GM18909 (cell line): ENCODE measurements at regions not wholly inside any gene's neighbourhood (a gene's known extent, or its start where the extent isn't known, plus 50 kb on each side); places are given as distances from the start of the nearest gene placed in this dataset.

Experiments used
- ATAC-seq: cut with Tn5 transposase; IDR thresholded peaks from one replicate; pipeline ENCODE4 v1.9.1; 2021; ENCODE audit warnings: mild to moderate bottlenecking; ENCODE audit not compliant: unreplicated experiment, poor library complexity

DNA sequence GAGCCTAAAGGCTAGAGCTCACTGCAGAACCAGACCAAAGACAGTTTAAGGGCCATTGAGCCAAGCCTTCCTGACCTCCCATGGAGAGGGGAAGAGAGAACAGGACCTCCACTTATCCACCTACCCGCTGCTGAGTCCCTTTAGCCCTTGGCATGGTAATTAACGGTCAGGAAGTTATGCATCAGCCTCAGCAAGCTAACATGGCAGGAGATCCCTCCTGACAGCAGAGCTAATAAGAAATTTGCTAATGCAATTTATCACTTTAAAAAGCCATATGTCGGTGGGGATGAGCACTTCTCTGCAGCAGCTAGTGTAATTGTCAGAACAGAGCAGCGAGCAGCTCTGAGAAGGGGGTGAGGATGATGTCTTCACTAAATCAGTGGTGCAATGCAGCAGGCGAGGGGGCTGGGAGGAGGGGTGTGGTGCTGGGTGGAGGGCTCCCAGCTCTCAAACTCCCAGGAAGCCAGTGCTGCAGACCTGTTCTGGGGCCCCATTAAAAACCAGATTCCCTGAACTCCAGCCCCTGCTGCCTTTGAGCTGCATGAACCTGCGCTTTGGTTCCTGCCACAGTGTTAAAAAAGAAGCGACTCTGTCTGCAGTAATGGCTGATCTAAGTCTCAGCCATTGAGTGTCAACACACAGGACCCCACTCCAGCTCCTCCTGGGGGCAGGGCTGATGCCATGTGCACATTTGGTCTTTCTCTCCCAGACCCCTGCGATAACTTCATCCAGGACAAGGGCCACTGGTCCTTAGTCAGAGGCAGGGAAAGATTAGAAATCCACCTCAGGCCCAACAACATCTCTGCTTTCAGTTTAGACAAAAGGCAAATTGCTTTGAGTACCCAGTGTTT, 63.0 kb upstream of the CALM2 start:
- ATAC-seq: no peak

DNA sequence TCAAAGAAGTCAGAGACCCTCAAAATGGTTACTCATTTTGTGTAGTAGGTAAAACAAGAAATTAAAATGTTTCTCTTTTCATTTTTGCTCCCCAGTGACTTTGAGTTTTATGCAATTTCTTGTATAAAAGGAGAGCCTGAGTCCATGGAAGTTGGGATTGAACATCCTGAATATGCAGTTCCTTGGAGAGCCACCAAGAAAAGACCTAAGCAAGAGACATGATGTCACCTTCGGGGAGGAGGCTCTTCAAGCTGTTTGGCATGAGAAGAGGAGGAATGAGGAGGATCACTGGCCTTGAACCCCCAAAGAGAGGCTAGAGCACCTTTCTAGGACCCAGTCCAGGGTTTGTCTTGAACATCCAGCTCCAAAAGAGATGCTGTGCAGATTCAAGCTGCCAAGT, 62.3 kb upstream of the CALM2 start:
- ATAC-seq: no peak

DNA sequence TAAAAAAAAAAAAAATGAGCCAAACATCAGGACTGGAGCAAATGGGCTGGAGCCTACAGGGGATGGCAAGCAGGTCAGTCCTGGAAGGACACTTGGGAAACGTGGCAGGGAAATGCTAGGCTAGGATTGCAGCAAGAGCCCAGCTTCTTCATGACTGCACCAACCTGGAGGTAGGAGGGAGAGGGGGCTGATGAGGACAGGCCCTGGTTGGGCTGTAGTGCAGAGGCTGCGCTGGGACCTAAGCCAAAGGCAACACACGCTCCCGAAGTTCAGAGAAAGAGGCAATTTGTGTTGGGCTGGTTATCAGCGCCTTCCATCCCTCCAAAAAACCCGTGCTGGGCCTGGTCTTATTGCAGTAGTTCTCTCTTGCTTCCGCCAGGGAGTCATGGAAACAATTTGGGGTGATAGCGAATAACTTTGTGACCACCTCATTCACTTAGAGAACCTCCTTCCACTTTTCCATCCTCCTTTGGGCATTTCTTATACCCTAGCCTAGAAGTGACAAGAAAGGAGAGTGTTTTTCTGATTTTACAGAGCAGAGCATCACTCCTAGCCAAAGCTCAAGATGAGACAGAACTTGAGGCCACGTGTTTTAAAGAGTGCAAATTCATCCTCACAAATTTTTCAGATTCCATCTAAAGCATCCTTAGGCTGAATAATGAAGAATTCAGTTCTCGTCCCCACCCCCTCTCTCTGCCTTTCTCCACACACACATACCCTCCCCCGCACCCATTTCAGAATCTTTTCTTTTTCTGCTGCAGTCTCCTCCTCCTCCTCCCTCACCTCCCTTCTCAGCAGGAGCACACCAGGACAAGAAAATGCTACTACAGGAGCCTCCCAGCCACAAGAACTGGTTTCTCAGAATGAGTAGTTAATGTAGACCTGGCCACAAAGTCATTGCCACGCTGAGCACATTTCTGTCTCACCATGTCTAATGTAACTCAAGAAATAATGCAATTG, 61.3 kb upstream of the CALM2 start:
- no peak for ATAC-seq

GRCh38 chr2:47236503-47237215, 60.3 kb upstream of the CALM2 start:
- ATAC-seq: no peak

GRCh38 chr2:47235132-47235531, 58.8 kb upstream of the CALM2 start:
- ATAC-seq: no peak

DNA sequence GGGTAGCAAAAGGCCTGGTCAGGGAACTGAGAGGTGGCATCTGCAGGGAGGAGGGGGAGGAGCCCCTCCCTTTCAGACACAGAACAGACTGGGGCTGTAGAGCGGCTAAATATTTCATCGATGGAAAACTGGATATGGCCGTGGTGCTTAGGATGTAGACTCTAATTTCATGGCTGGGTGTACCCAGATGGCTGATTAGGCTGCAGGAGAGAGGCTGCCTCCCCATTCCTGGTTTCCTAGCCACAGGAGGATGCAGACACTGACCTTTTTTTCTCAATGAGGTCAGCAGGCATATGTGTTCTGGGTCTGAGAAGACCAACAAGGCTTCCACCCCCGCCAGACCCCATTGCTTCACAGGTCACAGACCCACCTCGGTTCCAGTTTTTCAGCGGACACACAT, 58.1 kb upstream of the CALM2 start:
- no peak for ATAC-seq

DNA sequence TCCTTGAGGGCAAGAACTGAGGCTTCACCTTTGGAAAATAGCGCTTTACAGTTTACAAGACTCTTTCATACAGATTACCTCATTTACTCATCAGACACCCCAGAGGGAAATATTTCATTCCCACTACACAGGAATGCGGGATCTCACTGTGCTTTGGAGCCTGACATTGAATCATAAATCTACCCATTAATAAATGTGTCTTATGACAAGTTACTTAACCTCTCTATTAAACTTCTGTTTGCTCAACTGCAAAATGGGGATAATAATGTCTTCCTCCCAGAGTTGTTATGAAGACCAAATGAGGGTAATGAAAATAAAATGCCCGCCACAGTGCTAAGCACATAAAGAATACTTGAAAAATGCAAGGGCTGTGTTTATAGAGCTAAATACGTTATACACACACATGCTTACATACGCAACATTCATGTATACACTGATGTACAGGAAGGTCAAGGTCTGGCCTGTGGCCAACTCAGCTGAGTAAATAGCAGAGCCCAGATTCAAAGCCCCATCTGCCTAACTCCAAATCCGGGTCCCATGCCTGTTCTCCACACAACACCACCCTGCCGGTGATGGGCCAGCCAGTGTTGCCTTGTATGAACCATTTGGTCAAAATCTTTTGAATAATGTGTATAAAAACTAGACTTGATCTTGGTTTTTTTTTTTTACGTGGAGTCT, 56.6 kb upstream of the CALM2 start:
- ATAC-seq: no peak

DNA sequence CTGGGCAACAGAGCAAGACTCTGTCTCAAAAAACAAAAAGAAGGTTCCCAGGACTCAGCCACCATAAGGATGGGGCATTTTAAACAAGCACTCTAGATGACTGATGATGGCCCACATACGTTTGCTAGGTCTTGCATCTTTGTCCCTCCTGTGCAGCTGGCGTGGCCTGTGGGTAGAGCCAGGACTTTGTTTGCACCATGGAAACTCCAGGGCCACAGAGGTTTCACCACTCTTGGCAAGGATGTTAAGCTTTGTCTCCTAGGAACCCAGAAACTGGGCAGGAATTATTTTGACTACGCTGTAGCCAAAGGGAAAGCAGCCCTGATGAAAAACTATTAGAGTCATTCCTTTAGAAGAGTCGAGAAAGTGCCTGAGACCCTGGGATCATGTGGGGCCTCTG, 54.1 kb upstream of the CALM2 start:
- ATAC-seq: no peak

- ATAC-seq: no peak
Measured at GRCh38 chr2:47227532-47228279, 51.4 kb upstream of the CALM2 start.

GRCh38 chr2:47226923-47227220, 50.6 kb upstream of the CALM2 start:
- no peak for ATAC-seq

DNA sequence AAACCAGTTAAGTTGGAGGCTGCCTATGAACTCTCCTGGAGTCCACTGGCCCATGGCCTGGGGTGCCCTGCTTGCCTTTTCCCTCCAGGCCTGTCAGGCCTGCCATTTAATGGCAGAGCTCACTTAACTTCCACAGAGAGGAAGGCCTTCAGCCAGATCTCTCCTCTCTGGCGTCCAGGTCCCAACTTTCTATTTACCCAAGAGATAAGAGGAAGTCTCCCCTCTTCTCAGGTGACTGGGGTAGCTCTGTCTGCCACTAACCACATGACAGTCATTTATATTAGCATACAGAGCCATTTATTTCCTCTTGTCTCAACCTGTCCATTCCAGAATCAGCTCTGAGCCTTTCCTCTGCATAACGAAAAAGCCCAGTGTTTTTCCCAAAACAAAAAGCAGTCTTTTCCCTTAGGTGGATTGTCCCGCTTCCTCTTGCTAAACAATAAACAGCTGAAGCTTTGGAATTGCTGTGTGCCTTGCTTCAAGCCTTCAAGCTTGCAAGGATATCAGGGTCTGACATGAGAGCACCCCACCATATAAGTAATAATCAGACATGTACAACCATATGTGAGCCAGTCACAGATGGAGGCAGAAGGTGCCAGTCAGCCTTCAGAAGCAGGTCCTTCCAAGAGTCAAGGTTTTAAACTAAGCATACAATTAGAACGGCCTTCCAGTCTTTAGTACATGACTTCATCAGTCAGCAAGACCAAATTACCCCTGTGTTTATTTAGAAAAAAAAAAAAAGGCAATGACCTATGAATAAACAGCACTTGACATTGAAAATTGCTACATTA, 50.0 kb upstream of the CALM2 start:
- ATAC-seq: no peak
